ENCODE measurements at regions not wholly inside any gene's neighbourhood (a gene's known extent, or its start where the extent isn't known, plus 50 kb on each side); places are given as distances from the start of the nearest gene placed in this dataset.
A peak's percentile ranks its signal among the peaks of the same experiment; 100 is the strongest.

GRCh38 chr7:15972862-15973275 lies 286.4 kb upstream of the MEOX2 start:
- Histone ChIP-seq H3K4me1 (peaks cover 0 to 14% (median 7%) of the 10 kb centered on the region in 9 donors), H3K4me3 (no peak overlapping the region), H3K36me3 (no peaks in the 10 kb centered on the region), H3K9me3 (no peaks in the 10 kb centered on the region), H3K27ac (peak overlapping the region in 3 of 10 donors; percentile 3 to 24 (median 3)), H3K27me3 (no peaks in the 10 kb centered on the region)
- DNase-seq (peak in 1 of 2 donors; percentile 29), ATAC-seq (peak in 1 of 8 donors; percentile 45)
- 36 to 53% methylated on average over 3 of the region's 3 CpGs for WGBS, 2 donors
- intact Hi-C loops (cut with DNase I): loop anchor here in 1 of 10 donors (10.0 kb wide), 1 partner anchor 82 kb away; no protein-coding TSS in a partner anchor
- TF ChIP-seq CTCF (IDR thresholded peaks at IDR 0.05): no peak

- intact Hi-C loops (cut with DNase I): no loop called here
- peaks cover 0 to 7% (median 0%) of the 10 kb centered on the region in 9 donors for H3K4me1 ChIP-seq
- WGBS, 2 donors: 76 to 86% methylated on average over 3 of the region's 3 CpGs
- no peak overlapping the region for H3K4me3 ChIP-seq
- DNase-seq (no peak), ATAC-seq (no peak)
- H3K27me3 ChIP-seq: no peaks in the 10 kb centered on the region
- H3K27ac ChIP-seq: no peak overlapping the region
- H3K36me3 ChIP-seq: no peaks in the 10 kb centered on the region
- TF ChIP-seq CTCF (IDR thresholded peaks at IDR 0.05): no peak
- H3K9me3 ChIP-seq: no peaks in the 10 kb centered on the region
Measured at GRCh38 chr7:15967551-15967950, 281.1 kb upstream of the MEOX2 start.

GRCh38 chr7:15967121-15967520 lies 280.6 kb upstream of the MEOX2 start:
- Histone ChIP-seq H3K36me3 (no peaks in the 10 kb centered on the region), H3K4me1 (peaks cover 0 to 4% (median 0%) of the 10 kb centered on the region in 9 donors), H3K27ac (no peak overlapping the region), H3K9me3 (no peaks in the 10 kb centered on the region), H3K27me3 (no peaks in the 10 kb centered on the region), H3K4me3 (no peak overlapping the region)
- no peak for TF ChIP-seq CTCF (IDR thresholded peaks at IDR 0.05)
- DNase-seq (no peak), ATAC-seq (no peak)
- 82 to 95% methylated on average over 2 of the region's 2 CpGs for WGBS, 2 donors
- intact Hi-C loops (cut with DNase I): no loop called here

- H3K27ac ChIP-seq: no peak overlapping the region
- WGBS, 2 donors: 60 to 61% methylated on average over 3 of the region's 3 CpGs
- H3K36me3 ChIP-seq: no peaks in the 10 kb centered on the region
- H3K4me3 ChIP-seq: no peak overlapping the region
- ATAC-seq (no peak), DNase-seq (no peak)
- no peak for TF ChIP-seq CTCF (IDR thresholded peaks at IDR 0.05)
- peaks cover 0 to 4% (median 0%) of the 10 kb centered on the region in 9 donors for H3K4me1 ChIP-seq
- no peaks in the 10 kb centered on the region for H3K9me3 ChIP-seq
- intact Hi-C loops (cut with DNase I): no loop called here
- H3K27me3 ChIP-seq: no peaks in the 10 kb centered on the region
Measured at GRCh38 chr7:15963206-15963605, 276.7 kb upstream of the MEOX2 start.

All from heart right ventricle (tissue), 16 donors.